GM12864 (cell line): ENCODE measurements at regions not wholly inside any gene's neighbourhood (a gene's known extent, or its start where the extent isn't known, plus 50 kb on each side); places are given as distances from the start of the nearest gene placed in this dataset.

ENCODE experiments used
- DNase-seq: peaks from one replicate; pipeline ENCODE4 v3.0.0-alpha.2; 2011; ENCODE audit warnings: low read depth
- H3K4me3 ChIP-seq: 2 replicates; pipeline ENCODE4 v1.5.1; 2011; ENCODE audit warnings: mild to moderate bottlenecking, low read depth, low read length, control low read depth
- CTCF ChIP-seq: IDR thresholded peaks from 2 replicates; pipeline ENCODE4 v1.5.1; 2011; ENCODE audit warnings: low read depth, mild to moderate bottlenecking, moderate library complexity, low read length, control low read depth, inconsistent platforms; ENCODE audit errors: missing control alignments

GRCh38 chr12:65632131-65632855 lies 192.0 kb upstream of the HMGA2 start:
- DNase-seq, result no peak
- TF ChIP-seq CTCF, result no peak
- no peak overlapping the region for H3K4me3 ChIP-seq

- no peak for TF ChIP-seq CTCF
- DNase-seq, result no peak
Observed at GRCh38 chr12:65634061-65634460, 190.2 kb upstream of the HMGA2 start.

GRCh38 chr12:65634626-65635331 lies 189.5 kb upstream of the HMGA2 start:
- H3K4me3 ChIP-seq, result no peak overlapping the region
- no peak for TF ChIP-seq CTCF
- DNase-seq, result no peak

More at GRCh38 chr12:65634061-65634460, 190.2 kb upstream of the HMGA2 start:
- no peak overlapping the region for H3K4me3 ChIP-seq

- no peak for TF ChIP-seq CTCF
- no peak overlapping the region for H3K4me3 ChIP-seq
Observed at GRCh38 chr12:65636436-65636835, 187.8 kb upstream of the HMGA2 start.

GRCh38 chr12:65637150-65637549 lies 187.1 kb upstream of the HMGA2 start:
- no peak for TF ChIP-seq CTCF
- no peak for DNase-seq
- no peak overlapping the region for H3K4me3 ChIP-seq

More at GRCh38 chr12:65636436-65636835, 187.8 kb upstream of the HMGA2 start:
- DNase-seq, result no peak

GRCh38 chr12:65637774-65638173 lies 186.5 kb upstream of the HMGA2 start:
- no peak for TF ChIP-seq CTCF
- H3K4me3 ChIP-seq, result no peak overlapping the region
- DNase-seq, result no peak

GRCh38 chr12:65638324-65638723 lies 186.0 kb upstream of the HMGA2 start:
- TF ChIP-seq CTCF, result no peak
- no peak for DNase-seq
- H3K4me3 ChIP-seq, result no peak overlapping the region
